ENCODE measurements at regions not wholly inside any gene's neighbourhood (a gene's known extent, or its start where the extent isn't known, plus 50 kb on each side); places are given as distances from the start of the nearest gene placed in this dataset.

DNA sequence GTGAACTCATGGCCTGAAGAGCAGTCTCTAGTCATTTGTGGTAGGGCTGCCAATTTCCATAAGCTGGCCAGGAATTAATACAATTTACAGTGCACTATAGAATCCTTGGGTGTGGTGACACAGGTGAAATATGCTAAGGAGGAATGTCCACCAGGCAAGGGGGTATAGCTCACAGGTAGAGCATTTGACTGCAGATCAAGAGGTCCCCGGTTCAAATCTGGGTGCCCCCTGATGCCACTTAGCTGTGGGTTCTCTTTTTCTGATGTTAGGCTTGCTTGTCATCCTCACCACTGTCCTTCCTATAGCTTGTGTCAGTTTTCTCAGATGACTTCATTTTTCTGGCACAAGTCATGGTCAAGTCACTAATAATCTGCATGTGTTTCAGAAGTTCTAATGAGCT, 108.7 kb downstream of the ZNF467 start:
- no peak for TF ChIP-seq YY1 (IDR thresholded peaks at IDR 0.05)
- TF ChIP-seq, protein P1, sequence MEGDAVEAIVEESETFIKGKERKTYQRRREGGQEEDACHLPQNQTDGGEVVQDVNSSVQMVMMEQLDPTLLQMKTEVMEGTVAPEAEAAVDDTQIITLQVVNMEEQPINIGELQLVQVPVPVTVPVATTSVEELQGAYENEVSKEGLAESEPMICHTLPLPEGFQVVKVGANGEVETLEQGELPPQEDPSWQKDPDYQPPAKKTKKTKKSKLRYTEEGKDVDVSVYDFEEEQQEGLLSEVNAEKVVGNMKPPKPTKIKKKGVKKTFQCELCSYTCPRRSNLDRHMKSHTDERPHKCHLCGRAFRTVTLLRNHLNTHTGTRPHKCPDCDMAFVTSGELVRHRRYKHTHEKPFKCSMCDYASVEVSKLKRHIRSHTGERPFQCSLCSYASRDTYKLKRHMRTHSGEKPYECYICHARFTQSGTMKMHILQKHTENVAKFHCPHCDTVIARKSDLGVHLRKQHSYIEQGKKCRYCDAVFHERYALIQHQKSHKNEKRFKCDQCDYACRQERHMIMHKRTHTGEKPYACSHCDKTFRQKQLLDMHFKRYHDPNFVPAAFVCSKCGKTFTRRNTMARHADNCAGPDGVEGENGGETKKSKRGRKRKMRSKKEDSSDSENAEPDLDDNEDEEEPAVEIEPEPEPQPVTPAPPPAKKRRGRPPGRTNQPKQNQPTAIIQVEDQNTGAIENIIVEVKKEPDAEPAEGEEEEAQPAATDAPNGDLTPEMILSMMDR (IDR thresholded peaks at IDR 0.05; ENCODE audit: low read depth, low read length, missing input control), result no peak
- H3K36me3 ChIP-seq (ENCODE audit: control insufficient read depth in 4 of 4, insufficient read depth in 3 of 4, low read depth in 1 of 4, low read length in 3 of 4), result no peaks in the 10 kb centered on the region
- H3K9ac ChIP-seq (ENCODE audit: low read depth in 1 of 2, low read length in 2 of 2), result no peak overlapping the region
- H3K9me3 ChIP-seq (ENCODE audit: control insufficient read depth in 4 of 4, low read length in 3 of 4), result no peaks in the 10 kb centered on the region
- WGBS, result 88% methylated on average over 1 of the region's 1 CpG
- no peak for DNase-seq (ENCODE audit: low spot score)
- no peak overlapping the region for H3K4me3 ChIP-seq (ENCODE audit: low read depth in 1 of 3, low read length in 3 of 3)
- no peak overlapping the region for H3K27ac ChIP-seq (ENCODE audit: low read depth in 1 of 2, low read length in 2 of 2)
- H3K27me3 ChIP-seq (ENCODE audit: control insufficient read depth in 4 of 4, insufficient read depth in 4 of 4, low read length in 3 of 4), result no peaks in the 10 kb centered on the region
- no peaks in the 10 kb centered on the region for H3K4me1 ChIP-seq (ENCODE audit: control insufficient read depth in 4 of 4, insufficient read depth in 4 of 4, low read length in 3 of 4)

DNA sequence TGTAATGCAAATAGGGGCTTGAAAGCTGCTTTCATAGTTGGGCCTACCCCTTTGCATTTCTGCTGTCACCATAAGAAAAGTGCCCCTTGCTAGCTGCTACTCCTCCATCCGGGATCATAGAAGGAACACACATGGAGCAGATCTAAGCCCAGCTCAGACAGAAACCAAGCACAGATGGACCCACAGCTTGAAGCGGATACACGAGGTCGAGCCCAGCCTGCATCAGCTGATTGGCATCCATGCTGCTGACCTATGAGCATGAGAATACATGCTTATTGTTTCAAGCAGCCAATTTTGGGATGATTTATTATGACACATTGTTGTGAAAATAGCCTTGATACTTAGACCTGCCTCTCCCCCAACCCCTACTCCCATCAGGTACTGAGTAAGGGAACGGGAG, 109.2 kb downstream of the ZNF467 start:
- no peak for DNase-seq (ENCODE audit: low spot score)
- Histone ChIP-seq H3K9ac (ENCODE audit: low read depth in 1 of 2, low read length in 2 of 2) (no peak overlapping the region), H3K9me3 (ENCODE audit: control insufficient read depth in 4 of 4, low read length in 3 of 4) (no peaks in the 10 kb centered on the region), H3K4me3 (ENCODE audit: low read depth in 1 of 3, low read length in 3 of 3) (no peak overlapping the region), H3K27ac (ENCODE audit: low read depth in 1 of 2, low read length in 2 of 2) (no peak overlapping the region), H3K36me3 (ENCODE audit: control insufficient read depth in 4 of 4, insufficient read depth in 3 of 4, low read depth in 1 of 4, low read length in 3 of 4) (no peaks in the 10 kb centered on the region), H3K27me3 (ENCODE audit: control insufficient read depth in 4 of 4, insufficient read depth in 4 of 4, low read length in 3 of 4) (no peaks in the 10 kb centered on the region), H3K4me1 (ENCODE audit: control insufficient read depth in 4 of 4, insufficient read depth in 4 of 4, low read length in 3 of 4) (no peaks in the 10 kb centered on the region)
- WGBS, result 85% methylated on average over 5 of the region's 5 CpGs
- TF ChIP-seq RAD21 (IDR thresholded peaks at IDR 0.05) (no peak), TAF1 (conservative IDR thresholded peaks at IDR 0.05) (no peak), SP1 (IDR thresholded peaks at IDR 0.05) (no peak), EGR1 (IDR thresholded peaks at IDR 0.05; ENCODE audit: low read depth in 2 of 2) (no peak), RXRA (IDR thresholded peaks at IDR 0.05) (no peak)
- TF ChIP-seq, protein P2, sequence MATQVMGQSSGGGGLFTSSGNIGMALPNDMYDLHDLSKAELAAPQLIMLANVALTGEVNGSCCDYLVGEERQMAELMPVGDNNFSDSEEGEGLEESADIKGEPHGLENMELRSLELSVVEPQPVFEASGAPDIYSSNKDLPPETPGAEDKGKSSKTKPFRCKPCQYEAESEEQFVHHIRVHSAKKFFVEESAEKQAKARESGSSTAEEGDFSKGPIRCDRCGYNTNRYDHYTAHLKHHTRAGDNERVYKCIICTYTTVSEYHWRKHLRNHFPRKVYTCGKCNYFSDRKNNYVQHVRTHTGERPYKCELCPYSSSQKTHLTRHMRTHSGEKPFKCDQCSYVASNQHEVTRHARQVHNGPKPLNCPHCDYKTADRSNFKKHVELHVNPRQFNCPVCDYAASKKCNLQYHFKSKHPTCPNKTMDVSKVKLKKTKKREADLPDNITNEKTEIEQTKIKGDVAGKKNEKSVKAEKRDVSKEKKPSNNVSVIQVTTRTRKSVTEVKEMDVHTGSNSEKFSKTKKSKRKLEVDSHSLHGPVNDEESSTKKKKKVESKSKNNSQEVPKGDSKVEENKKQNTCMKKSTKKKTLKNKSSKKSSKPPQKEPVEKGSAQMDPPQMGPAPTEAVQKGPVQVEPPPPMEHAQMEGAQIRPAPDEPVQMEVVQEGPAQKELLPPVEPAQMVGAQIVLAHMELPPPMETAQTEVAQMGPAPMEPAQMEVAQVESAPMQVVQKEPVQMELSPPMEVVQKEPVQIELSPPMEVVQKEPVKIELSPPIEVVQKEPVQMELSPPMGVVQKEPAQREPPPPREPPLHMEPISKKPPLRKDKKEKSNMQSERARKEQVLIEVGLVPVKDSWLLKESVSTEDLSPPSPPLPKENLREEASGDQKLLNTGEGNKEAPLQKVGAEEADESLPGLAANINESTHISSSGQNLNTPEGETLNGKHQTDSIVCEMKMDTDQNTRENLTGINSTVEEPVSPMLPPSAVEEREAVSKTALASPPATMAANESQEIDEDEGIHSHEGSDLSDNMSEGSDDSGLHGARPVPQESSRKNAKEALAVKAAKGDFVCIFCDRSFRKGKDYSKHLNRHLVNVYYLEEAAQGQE (IDR thresholded peaks at IDR 0.05), result no peak
- TF ChIP-seq, protein P3, sequence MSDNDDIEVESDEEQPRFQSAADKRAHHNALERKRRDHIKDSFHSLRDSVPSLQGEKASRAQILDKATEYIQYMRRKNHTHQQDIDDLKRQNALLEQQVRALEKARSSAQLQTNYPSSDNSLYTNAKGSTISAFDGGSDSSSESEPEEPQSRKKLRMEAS (IDR thresholded peaks at IDR 0.05), result no peak

DNA sequence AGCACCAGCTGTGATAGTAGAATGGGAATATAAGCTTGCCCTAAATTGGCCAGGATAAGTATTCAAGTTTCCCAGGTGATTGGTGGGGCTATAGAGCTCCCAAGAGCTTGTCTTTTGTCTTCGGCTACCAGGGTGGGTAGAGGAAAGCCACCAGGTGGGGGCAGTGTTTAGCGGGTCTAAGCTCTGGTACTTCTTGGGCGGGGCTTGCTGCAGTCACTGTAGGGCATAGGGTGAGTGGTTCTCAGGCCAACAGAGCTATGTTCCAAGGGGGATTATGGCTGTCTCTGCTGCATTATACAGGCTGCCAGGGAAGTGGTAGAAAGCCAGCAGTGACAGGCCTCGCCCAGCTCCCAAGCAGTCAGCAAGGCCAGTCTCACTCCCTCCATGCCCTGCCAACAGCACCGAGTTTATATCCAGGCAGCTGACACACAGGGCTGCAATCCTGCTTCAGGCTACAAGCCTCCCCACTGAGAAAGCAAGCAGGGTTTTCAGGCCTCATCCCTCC, 110.7 kb downstream of the ZNF467 start:
- DNase-seq (ENCODE audit: low spot score), result peak; percentile 82
- 45% methylated on average over 5 of the region's 5 CpGs for WGBS
- Histone ChIP-seq H3K36me3 (ENCODE audit: control insufficient read depth in 4 of 4, insufficient read depth in 3 of 4, low read depth in 1 of 4, low read length in 3 of 4) (no peaks in the 10 kb centered on the region), H3K27ac (ENCODE audit: low read depth in 1 of 2, low read length in 2 of 2) (no peak overlapping the region), H3K9ac (ENCODE audit: low read depth in 1 of 2, low read length in 2 of 2) (no peak overlapping the region), H3K4me3 (ENCODE audit: low read depth in 1 of 3, low read length in 3 of 3) (no peak overlapping the region), H3K27me3 (ENCODE audit: control insufficient read depth in 4 of 4, insufficient read depth in 4 of 4, low read length in 3 of 4) (no peaks in the 10 kb centered on the region), H3K9me3 (ENCODE audit: control insufficient read depth in 4 of 4, low read length in 3 of 4) (no peaks in the 10 kb centered on the region), H3K4me1 (ENCODE audit: control insufficient read depth in 4 of 4, insufficient read depth in 4 of 4, low read length in 3 of 4) (no peaks in the 10 kb centered on the region)
- TF ChIP-seq GABPA (IDR thresholded peaks at IDR 0.05 in 1 of 2, conservative IDR thresholded peaks at IDR 0.05 in 1 of 2) (no peak), NR2F2 (IDR thresholded peaks at IDR 0.05) (no peak), YY1 (IDR thresholded peaks at IDR 0.05) (no peak), HNF4A (conservative IDR thresholded peaks at IDR 0.05) (no peak), RXRA (IDR thresholded peaks at IDR 0.05) (peak in 1 of 2 donors; percentile 20), SP1 (IDR thresholded peaks at IDR 0.05) (no peak), JUND (IDR thresholded peaks at IDR 0.05) (no peak)
- TF ChIP-seq, protein P3 (IDR thresholded peaks at IDR 0.05), result no peak
- TF ChIP-seq, protein P2 (IDR thresholded peaks at IDR 0.05), result no peak
- TF ChIP-seq, protein P4, sequence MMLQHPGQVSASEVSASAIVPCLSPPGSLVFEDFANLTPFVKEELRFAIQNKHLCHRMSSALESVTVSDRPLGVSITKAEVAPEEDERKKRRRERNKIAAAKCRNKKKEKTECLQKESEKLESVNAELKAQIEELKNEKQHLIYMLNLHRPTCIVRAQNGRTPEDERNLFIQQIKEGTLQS (IDR thresholded peaks at IDR 0.05), result no peak
- TF ChIP-seq, protein P1 (IDR thresholded peaks at IDR 0.05; ENCODE audit: low read depth, low read length, missing input control), result peak; percentile 60
